SK-N-MC (cell line): ENCODE measurements at regions not wholly inside any gene's neighbourhood (a gene's known extent, or its start where the extent isn't known, plus 50 kb on each side); places are given as distances from the start of the nearest gene placed in this dataset.
"Not testable (repeated sequence)": the region's sequence is repeated elsewhere in the genome, so short reads cannot be mapped to it uniquely, and the experiment has no call there.

Experiments used
- EZH2 ChIP-seq: fragments of 200-600 bp; sonication (generic); IDR thresholded peaks from one replicate; pipeline ENCODE4 v1.6.1; 2017; ENCODE audit warnings: antibody characterized with exemption
- POLR2AphosphoS5 ChIP-seq: IDR thresholded peaks from 2 replicates; pipeline ENCODE4 v1.6.1; 2012; ENCODE audit warnings: mild to moderate bottlenecking, low read depth, low read length, borderline replicate concordance

DNA sequence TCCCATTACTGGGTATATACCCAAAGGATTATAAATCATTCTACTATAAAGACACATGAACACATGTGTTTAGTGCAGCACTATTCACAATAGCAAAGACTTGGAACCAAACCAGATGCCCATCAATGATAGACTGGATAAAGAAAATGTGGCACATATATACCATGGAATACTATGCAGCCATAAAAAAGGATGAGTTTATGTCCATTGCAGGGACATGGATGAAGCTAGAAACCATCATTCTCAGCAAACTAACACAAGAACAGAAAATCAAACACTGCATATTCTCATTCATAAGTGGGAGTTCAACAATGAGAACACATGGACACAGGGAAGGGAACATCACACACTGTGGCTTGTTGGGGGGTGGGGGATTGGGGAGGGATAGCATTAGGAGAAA is 225.2 kb upstream of the PRDM1 start:
- TF ChIP-seq EZH2, POLR2AphosphoS5: not testable (repeated sequence)
